ENCODE measurements at regions not wholly inside any gene's neighbourhood (a gene's known extent, or its start where the extent isn't known, plus 50 kb on each side); places are given as distances from the start of the nearest gene placed in this dataset.

- no peak for TF ChIP-seq POLR2A (IDR thresholded peaks at IDR 0.05)
- TF ChIP-seq CTCF (IDR thresholded peaks at IDR 0.05), result no peak
These were observed 133.3 kb upstream of the FOXQ1 start for GRCh38 chr6:1178590-1178989.

Measured in tibial nerve (tissue), 3 donors.